CD4-positive, alpha-beta T cell (primary cell): ENCODE measurements at regions not wholly inside any gene's neighbourhood (a gene's known extent, or its start where the extent isn't known, plus 50 kb on each side); places are given as distances from the start of the nearest gene placed in this dataset.
"Not testable (repeated sequence)": the region's sequence is repeated elsewhere in the genome, so short reads cannot be mapped to it uniquely, and the experiment has no call there.

Experiments used
- ATAC-seq: fragments of 200-7000 bp; cut with Tn5 transposase; one replicate; pipeline ENCODE4 v1.10.0; 2022; ENCODE audit warnings: mild to moderate bottlenecking; ENCODE audit not compliant: poor library complexity
- CTCF ChIA-PET: fragments of 350-600 bp; sonication (Branson Sonifier 250); formaldehyde crosslinking; loops from one replicate; lab custom pipeline; 2021; ENCODE audit warnings: antibody characterized with exemption, inconsistent platforms; lab: Charles Lee
- POLR2A ChIA-PET: fragments of 350-600 bp; sonication (Branson Sonifier 250); formaldehyde crosslinking; loops from one replicate; lab custom pipeline; 2021; ENCODE audit warnings: antibody characterized with exemption, inconsistent platforms; lab: Charles Lee
- DNase-seq, 14 experiments: peaks; one replicate each; pipeline ENCODE4 v3.0.0-alpha.2; 2013 to 2020; ENCODE audit warnings: mixed read lengths in 2 of 14
- H3K27ac ChIP-seq, 2 donors: one replicate each; pipeline versions ENCODE4 v1.5.1 to v1.7.0; 2013; ENCODE audit warnings: low read length in 2 of 2, low read depth in 1 of 2, mild to moderate bottlenecking in 1 of 2
- H3K27me3 ChIP-seq, 2 experiments: 1 replicate in 1 of 2; 2 replicates in 1 of 2; pipeline versions ENCODE4 v1.6.1 to v1.7.0; 2013; ENCODE audit warnings: low read length in 2 of 2, control low read depth in 1 of 2, mild to moderate bottlenecking in 1 of 2, moderate library complexity in 1 of 2; ENCODE audit not compliant: insufficient read depth in 2 of 2, control insufficient read depth in 1 of 2
- H3K36me3 ChIP-seq: one replicate; pipeline ENCODE4 v1.6.1; 2013; ENCODE audit warnings: low read length, control low read depth; ENCODE audit not compliant: insufficient read depth
- H3K4me1 ChIP-seq: one replicate; pipeline ENCODE4 v1.6.1; 2013; ENCODE audit warnings: low read length, control low read depth; ENCODE audit not compliant: insufficient read depth
- H3K4me3 ChIP-seq: one replicate; pipeline ENCODE4 v1.5.1; 2013; ENCODE audit warnings: mild to moderate bottlenecking, low read length, moderate library complexity
- H3K9me3 ChIP-seq, 2 experiments: 1 replicate in 1 of 2; 2 replicates in 1 of 2; pipeline versions ENCODE4 v1.6.1 to v1.7.0; 2013; ENCODE audit warnings: low read length in 2 of 2, mild to moderate bottlenecking in 2 of 2, control low read depth in 1 of 2, moderate library complexity in 1 of 2; ENCODE audit not compliant: control insufficient read depth in 1 of 2, insufficient read depth in 1 of 2
- H3K27ac Mint-ChIP-seq: one replicate; pipeline ENCODE4 v1.8.0; 2020; ENCODE audit warnings: mixed read lengths
- H3K27me3 Mint-ChIP-seq: one replicate; pipeline ENCODE4 v1.8.0; 2021; ENCODE audit warnings: mixed read lengths
- H3K36me3 Mint-ChIP-seq: one replicate; pipeline ENCODE4 v1.8.0; 2021; ENCODE audit warnings: low read depth, mixed read lengths
- H3K4me1 Mint-ChIP-seq: one replicate; pipeline ENCODE4 v1.8.0; 2021; ENCODE audit warnings: low read depth, mixed read lengths
- H3K4me3 Mint-ChIP-seq: one replicate; pipeline ENCODE4 v1.8.0; 2020; ENCODE audit warnings: mild to moderate bottlenecking, mixed read lengths
- H3K9me3 Mint-ChIP-seq: one replicate; pipeline ENCODE4 v1.8.0; 2020; ENCODE audit warnings: mixed read lengths
- intact Hi-C, 2 experiments: fragments of 100-400 bp; cut with DNase I in 1 of 2; cut with micrococcal nuclease in 1 of 2; formaldehyde crosslinking; loops; one replicate each; pipeline versions ENCODE4 v1.15.1 to v1.9.0; 2023 to 2025; cut with DNase I, micrococcal nuclease
- TF ChIP-seq, protein P1 (sequence below): fragments of 200-600 bp; IDR thresholded peaks from one replicate; pipeline ENCODE4 v1.8.0; 2022; ENCODE audit warnings: antibody characterized with exemption, mild to moderate bottlenecking

GRCh38 chr6:23797041-23797440, 329.0 kb upstream of the NRSN1 start:
- Mint-ChIP-seq H3K36me3 (no peaks in the 10 kb centered on the region), H3K4me1 (no peaks in the 10 kb centered on the region), H3K27ac (no peak overlapping the region), H3K9me3 (peaks cover 3% of the 10 kb centered on the region), H3K27me3 (no peaks in the 10 kb centered on the region), H3K4me3 (no peak overlapping the region)
- ATAC-seq (no peak), DNase-seq (no peak)
- ChIA-PET POLR2A (no interaction called here), CTCF (no interaction called here)
- Histone ChIP-seq H3K9me3 (no peaks in the 10 kb centered on the region), H3K4me3 (no peak overlapping the region), H3K27ac (no peak overlapping the region), H3K36me3 (no peaks in the 10 kb centered on the region), H3K4me1 (no peaks in the 10 kb centered on the region), H3K27me3 (no peaks in the 10 kb centered on the region)
- TF ChIP-seq, protein P1, sequence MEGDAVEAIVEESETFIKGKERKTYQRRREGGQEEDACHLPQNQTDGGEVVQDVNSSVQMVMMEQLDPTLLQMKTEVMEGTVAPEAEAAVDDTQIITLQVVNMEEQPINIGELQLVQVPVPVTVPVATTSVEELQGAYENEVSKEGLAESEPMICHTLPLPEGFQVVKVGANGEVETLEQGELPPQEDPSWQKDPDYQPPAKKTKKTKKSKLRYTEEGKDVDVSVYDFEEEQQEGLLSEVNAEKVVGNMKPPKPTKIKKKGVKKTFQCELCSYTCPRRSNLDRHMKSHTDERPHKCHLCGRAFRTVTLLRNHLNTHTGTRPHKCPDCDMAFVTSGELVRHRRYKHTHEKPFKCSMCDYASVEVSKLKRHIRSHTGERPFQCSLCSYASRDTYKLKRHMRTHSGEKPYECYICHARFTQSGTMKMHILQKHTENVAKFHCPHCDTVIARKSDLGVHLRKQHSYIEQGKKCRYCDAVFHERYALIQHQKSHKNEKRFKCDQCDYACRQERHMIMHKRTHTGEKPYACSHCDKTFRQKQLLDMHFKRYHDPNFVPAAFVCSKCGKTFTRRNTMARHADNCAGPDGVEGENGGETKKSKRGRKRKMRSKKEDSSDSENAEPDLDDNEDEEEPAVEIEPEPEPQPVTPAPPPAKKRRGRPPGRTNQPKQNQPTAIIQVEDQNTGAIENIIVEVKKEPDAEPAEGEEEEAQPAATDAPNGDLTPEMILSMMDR, result no peak
- intact Hi-C loops, result no loop called here

- intact Hi-C loops, H3K4me3 ChIP-seq, DNase-seq, H3K4me1 Mint-ChIP-seq, ATAC-seq, H3K27ac ChIP-seq, CTCF ChIA-PET, H3K9me3 Mint-ChIP-seq, H3K36me3 Mint-ChIP-seq, H3K4me3 Mint-ChIP-seq, H3K27me3 Mint-ChIP-seq, H3K27ac Mint-ChIP-seq, POLR2A ChIA-PET, H3K4me1 ChIP-seq, H3K36me3 ChIP-seq, H3K27me3 ChIP-seq, H3K9me3 ChIP-seq: not testable (repeated sequence)
Observed at GRCh38 chr6:23804289-23804688, 321.7 kb upstream of the NRSN1 start.

GRCh38 chr6:23821141-23821540, 304.9 kb upstream of the NRSN1 start:
- H3K4me3 Mint-ChIP-seq, result not testable (repeated sequence)

DNA sequence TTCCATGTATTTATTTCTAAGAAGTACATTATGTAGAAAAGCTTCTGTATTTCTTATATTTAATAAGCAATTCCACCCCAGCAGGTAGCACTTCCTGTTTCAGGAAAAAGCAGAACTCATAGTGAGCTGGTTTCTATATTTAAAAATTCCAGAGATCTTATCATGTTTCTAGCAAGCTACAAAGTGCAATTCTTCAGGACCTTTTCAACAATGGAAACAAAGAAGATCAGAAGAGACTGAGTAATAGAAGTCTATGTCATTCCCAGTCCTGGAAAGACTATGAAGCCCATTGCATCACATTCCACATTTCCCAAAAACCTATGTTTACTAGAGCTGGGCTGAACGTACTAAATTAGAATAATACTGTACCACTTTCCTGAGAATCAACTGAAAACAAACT, 302.6 kb upstream of the NRSN1 start:
- H3K4me1 ChIP-seq, result no peaks in the 10 kb centered on the region
- H3K9me3 ChIP-seq, result no peaks in the 10 kb centered on the region
- no peaks in the 10 kb centered on the region for H3K4me1 Mint-ChIP-seq
- ChIA-PET CTCF (no interaction called here), POLR2A (no interaction called here)
- no peak overlapping the region for H3K27ac Mint-ChIP-seq
- no peaks in the 10 kb centered on the region for H3K36me3 ChIP-seq
- H3K27me3 Mint-ChIP-seq, result no peaks in the 10 kb centered on the region
- H3K4me3 ChIP-seq, result no peak overlapping the region
- H3K9me3 Mint-ChIP-seq, result no peaks in the 10 kb centered on the region
- H3K36me3 Mint-ChIP-seq, result no peaks in the 10 kb centered on the region
- DNase-seq, result no peak
- no peaks in the 10 kb centered on the region for H3K27me3 ChIP-seq
- intact Hi-C loops, result no loop called here
- TF ChIP-seq, protein P1, result no peak
- no peak overlapping the region for H3K4me3 Mint-ChIP-seq
- H3K27ac ChIP-seq, result no peak overlapping the region
- no peak for ATAC-seq

More at GRCh38 chr6:23821141-23821540, 304.9 kb upstream of the NRSN1 start:
- H3K4me1 Mint-ChIP-seq, H3K27me3 Mint-ChIP-seq, POLR2A ChIA-PET, H3K4me3 ChIP-seq, H3K27ac ChIP-seq, DNase-seq, H3K36me3 Mint-ChIP-seq, H3K27me3 ChIP-seq, ATAC-seq, H3K36me3 ChIP-seq, H3K9me3 ChIP-seq, CTCF ChIA-PET, H3K4me1 ChIP-seq, H3K9me3 Mint-ChIP-seq, H3K27ac Mint-ChIP-seq, intact Hi-C loops: not testable (repeated sequence)
